CD4-positive, alpha-beta T cell treated with Interleukin-21 for 1 hour (primary cell): ENCODE measurements at regions not wholly inside any gene's neighbourhood (a gene's known extent, or its start where the extent isn't known, plus 50 kb on each side); places are given as distances from the start of the nearest gene placed in this dataset.
"Not testable (repeated sequence)": the region's sequence is repeated elsewhere in the genome, so short reads cannot be mapped to it uniquely, and the experiment has no call there.

Source experiments
- DNase-seq: peaks from one replicate; pipeline ENCODE4 v3.0.0-alpha.2; 2020

- DNase-seq: no peak
These were observed 239.8 kb downstream of the COG6 start for GRCh38 chr13:39895254-39895653.

GRCh38 chr13:39897636-39898035, 242.2 kb downstream of the COG6 start:
- no peak for DNase-seq

- no peak for DNase-seq
These were observed 244.8 kb downstream of the COG6 start for GRCh38 chr13:39900106-39900750.

GRCh38 chr13:39904959-39905358, 249.5 kb downstream of the COG6 start:
- DNase-seq: no peak

GRCh38 chr13:39909634-39910033, 254.2 kb downstream of the COG6 start:
- no peak for DNase-seq

- DNase-seq: no peak
These were observed 254.6 kb downstream of the COG6 start for GRCh38 chr13:39910041-39910440.

GRCh38 chr13:39910833-39911232, 255.4 kb downstream of the COG6 start:
- DNase-seq: no peak

GRCh38 chr13:39913339-39913738, 257.9 kb downstream of the COG6 start:
- DNase-seq: no peak

- no peak for DNase-seq
These were observed 258.5 kb downstream of the COG6 start for GRCh38 chr13:39913928-39914327.

- no peak for DNase-seq
These were observed 260.0 kb downstream of the COG6 start for GRCh38 chr13:39915418-39915817.

- no peak for DNase-seq
These were observed 260.9 kb downstream of the COG6 start for GRCh38 chr13:39916330-39916729.

- DNase-seq: no peak
These were observed 263.3 kb downstream of the COG6 start for GRCh38 chr13:39918620-39919236.

- DNase-seq: no peak
These were observed 265.2 kb downstream of the COG6 start for GRCh38 chr13:39920613-39921012.

GRCh38 chr13:39926345-39926744, 270.9 kb downstream of the COG6 start:
- no peak for DNase-seq

GRCh38 chr13:39928261-39928660, 272.8 kb downstream of the COG6 start:
- no peak for DNase-seq

- DNase-seq: no peak
These were observed 274.1 kb downstream of the COG6 start for GRCh38 chr13:39929583-39929982.

GRCh38 chr13:39930060-39930459, 274.6 kb downstream of the COG6 start:
- no peak for DNase-seq

- no peak for DNase-seq
These were observed 275.3 kb downstream of the COG6 start for GRCh38 chr13:39930544-39931444.

GRCh38 chr13:39931505-39931904, 276.0 kb downstream of the COG6 start:
- DNase-seq: no peak

- DNase-seq: not testable (repeated sequence)
These were observed 277.1 kb downstream of the COG6 start for GRCh38 chr13:39932514-39932913.

- no peak for DNase-seq
These were observed 279.7 kb downstream of the COG6 start for GRCh38 chr13:39935155-39935554.

- no peak for DNase-seq
These were observed 283.1 kb downstream of the COG6 start for GRCh38 chr13:39938596-39938995.

- DNase-seq: no peak
These were observed 285.8 kb downstream of the COG6 start for GRCh38 chr13:39941236-39941635.
